HepG2 (cell line): ENCODE measurements at regions not wholly inside any gene's neighbourhood (a gene's known extent, or its start where the extent isn't known, plus 50 kb on each side); places are given as distances from the start of the nearest gene placed in this dataset.

Source experiments
- ATAC-seq: fragments of 200-7000 bp; cut with Tn5 transposase; 3 replicates; pipeline ENCODE4 v1.9.1; 2020; ENCODE audit warnings: mild to moderate bottlenecking, moderate library complexity
- BruUV-seq: library from RNA; stranded (reverse); fragments of 400-500 nt; replicated peaks from 2 replicates; lab custom pipeline; 2021; lab: Mats Ljungman, UMichigan
- CTCF ChIA-PET: fragments of 300-600 bp; formaldehyde crosslinking; extraction: SDS; loops from one replicate; lab custom pipeline; 2021; ENCODE audit warnings: low total read pairs, inconsistent platforms, low intra/inter-chr PET ratio; lab: Yijun Ruan, JAX
- POLR2A ChIA-PET: fragments of 350-600 bp; sonication (Branson Sonifier 250); formaldehyde crosslinking; loops from one replicate; lab custom pipeline; 2020; ENCODE audit warnings: antibody characterized with exemption, inconsistent platforms; lab: Yijun Ruan, JAX
- DNase-seq: peaks from one replicate; pipeline ENCODE4 v3.0.0-alpha.2; 2015; ENCODE audit warnings: low spot score
- FAIRE-seq: peaks from 3 replicates; lab custom pipeline; 2011; peaks lifted over from hg19 to GRCh38; lab: Jason Lieb, UNC
- H2AFZ ChIP-seq: one replicate; pipeline ENCODE4 v1.6.1; 2011; ENCODE audit warnings: low read length, inconsistent platforms
- H3K27ac ChIP-seq: fragments of 300-600 bp; 3 replicates; pipeline ENCODE4 v1.8.0; 2011; ENCODE audit warnings: mixed run types, mild to moderate bottlenecking, mixed read lengths, low read length, inconsistent platforms; ENCODE audit not compliant: insufficient read depth; ENCODE audit errors: extremely low read length
- H3K27me3 ChIP-seq, 2 experiments: fragments of 200-600 bp in 1 of 2; 2 replicates in 1 of 2; 3 replicates in 1 of 2; pipeline versions ENCODE4 v1.6.0 to v1.8.0; 2011; ENCODE audit warnings: low read length in 2 of 2, mild to moderate bottlenecking in 2 of 2, moderate library complexity in 2 of 2, inconsistent platforms in 1 of 2; ENCODE audit not compliant: insufficient read depth in 2 of 2, control insufficient read depth in 1 of 2
- H3K36me3 ChIP-seq, 2 experiments: fragments of 200-600 bp in 1 of 2; replicated peaks in 1 of 2; 2 replicates in 1 of 2; 3 replicates in 1 of 2; pipeline versions ENCODE4 v1.5.1 to v1.8.0; 2011; ENCODE audit warnings: low read length in 2 of 2, inconsistent platforms in 1 of 2; ENCODE audit not compliant: insufficient read depth in 2 of 2, control insufficient read depth in 1 of 2
- H3K4me1 ChIP-seq: 2 replicates; pipeline ENCODE4 v1.5.1; 2012; ENCODE audit warnings: low read length, inconsistent platforms; ENCODE audit not compliant: insufficient read depth
- H3K4me2 ChIP-seq: 2 replicates; pipeline ENCODE4 v1.6.0; 2011; ENCODE audit warnings: low read depth, low read length, inconsistent platforms
- H3K4me3 ChIP-seq, 3 experiments: fragments of 200-600 bp in 1 of 3; sonication (generic), shearing (Covaris generic) in 1 of 3; replicated peaks in 1 of 3; 2 replicates each; pipeline ENCODE4 v1.5.1; 2011 to 2016; ENCODE audit warnings: low read length in 3 of 3, inconsistent platforms in 2 of 3, low read depth in 2 of 3, mild to moderate bottlenecking in 2 of 3, control low read depth in 1 of 3, mixed read lengths in 1 of 3; ENCODE audit not compliant: insufficient read depth in 1 of 3
- H3K79me2 ChIP-seq: one replicate; pipeline ENCODE4 v1.6.1; 2011; ENCODE audit warnings: low read length, inconsistent platforms; ENCODE audit not compliant: insufficient read depth
- H3K9ac ChIP-seq: 2 replicates; pipeline ENCODE4 v1.6.0; 2011; ENCODE audit warnings: mild to moderate bottlenecking, low read depth, low read length, inconsistent platforms; ENCODE audit not compliant: insufficient read depth
- H3K9me3 ChIP-seq: 2 replicates; pipeline ENCODE4 v1.5.1; 2012; ENCODE audit warnings: mild to moderate bottlenecking, low read length
- H4K20me1 ChIP-seq: 2 replicates; pipeline ENCODE4 v1.6.0; 2011; ENCODE audit warnings: inconsistent platforms, mild to moderate bottlenecking, low read length, moderate library complexity; ENCODE audit not compliant: insufficient read depth
- CBFB ChIP-seq: sonication (generic); formaldehyde crosslinking; IDR thresholded peaks from 2 replicates; pipeline ENCODE4 v1.4.0; 2020; ENCODE audit warnings: missing genetic modification reagents
- CBX1 ChIP-seq: IDR thresholded peaks from one replicate; pipeline ENCODE4 v1.6.1; 2016; ENCODE audit warnings: antibody characterized with exemption, low read depth
- KDM6A ChIP-seq: IDR thresholded peaks from 2 replicates; pipeline ENCODE4 v1.6.1; 2016; ENCODE audit warnings: low read depth
- MEIS2 ChIP-seq: sonication (generic); formaldehyde crosslinking; IDR thresholded peaks from 2 replicates; pipeline ENCODE4 v1.9.0; 2021; ENCODE audit warnings: mild to moderate bottlenecking, missing genetic modification reagents
- POLR2A ChIP-seq, 2 experiments: IDR thresholded peaks; 2 replicates each; pipeline ENCODE4 v1.6.1; 2011; ENCODE audit warnings: low read depth in 2 of 2, low read length in 2 of 2, mild to moderate bottlenecking in 1 of 2, moderate library complexity in 1 of 2; ENCODE audit not compliant: insufficient read depth in 1 of 2
- RFX1 ChIP-seq: fragments of 450-650 bp; IDR thresholded peaks from 2 replicates; pipeline ENCODE4 v1.6.1; 2017
- SRSF4 ChIP-seq: fragments of 200-400 bp; formaldehyde crosslinking; IDR thresholded peaks from one replicate; pipeline ENCODE4 v1.6.1; 2018; ENCODE audit warnings: mild to moderate bottlenecking, low read depth, low read length, moderate library complexity; ENCODE audit not compliant: poor library complexity, severe bottlenecking
- SRY ChIP-seq: sonication (generic); formaldehyde crosslinking; IDR thresholded peaks from 2 replicates; pipeline ENCODE4 v1.8.0; 2022; ENCODE audit warnings: mild to moderate bottlenecking, missing genetic modification reagents
- SYNCRIP ChIP-seq: fragments of 200-400 bp; formaldehyde crosslinking; IDR thresholded peaks from 2 replicates; pipeline ENCODE4 v1.6.1; 2018; ENCODE audit warnings: mild to moderate bottlenecking, low read depth, low read length; ENCODE audit not compliant: insufficient read depth
- TRIM24 ChIP-seq: sonication (generic); formaldehyde crosslinking; IDR thresholded peaks from 2 replicates; pipeline ENCODE4 v1.8.0; 2022; ENCODE audit warnings: mild to moderate bottlenecking, missing genetic modification reagents
- ZFYVE20 ChIP-seq: sonication (generic); formaldehyde crosslinking; IDR thresholded peaks from 2 replicates; pipeline ENCODE4 v1.8.0; 2023; ENCODE audit warnings: low read depth, mild to moderate bottlenecking, moderate library complexity, missing genetic modification reagents, borderline replicate concordance
- ZNF446 ChIP-seq: sonication (generic); formaldehyde crosslinking; IDR thresholded peaks from 2 replicates; pipeline ENCODE4 v1.5.0; 2020; ENCODE audit warnings: mild to moderate bottlenecking, missing genetic modification reagents
- ZNF530 ChIP-seq: sonication (generic); formaldehyde crosslinking; IDR thresholded peaks from 2 replicates; pipeline ENCODE4 v1.5.0; 2020; ENCODE audit warnings: low read depth, mild to moderate bottlenecking, missing genetic modification reagents
- ZNF598 ChIP-seq: sonication (generic); formaldehyde crosslinking; IDR thresholded peaks from 2 replicates; pipeline ENCODE4 v1.5.1; 2020; ENCODE audit warnings: mild to moderate bottlenecking, missing genetic modification reagents, borderline replicate concordance
- ZNF746 ChIP-seq: sonication (generic); formaldehyde crosslinking; IDR thresholded peaks from 2 replicates; pipeline ENCODE4 v1.8.0; 2022; ENCODE audit warnings: mild to moderate bottlenecking, missing genetic modification reagents
- WGBS: methylation state at CpG from one replicate; pipeline ENCODE4 v1.1.6; 2017; ENCODE audit warnings: low lambda C conversion rate; 5-methylcytosine and 5-hydroxymethylcytosine counted together
- in situ Hi-C: cut with HindIII; loops from 2 replicates; pipeline ENCODE4 v1.10.0; 2017; ENCODE audit warnings: low pct_unique_long_range_greater_than_20kb; ENCODE audit not compliant: extremely low pct_ligation_motif_present
- intact Hi-C: fragments of 100-400 bp; cut with micrococcal nuclease; formaldehyde crosslinking; loops from one replicate; pipeline ENCODE4 v1.10.0; 2022; ENCODE audit not compliant: unreplicated experiment
- TF ChIP-seq, protein P1 (sequence below): sonication (generic); formaldehyde crosslinking; IDR thresholded peaks from 2 replicates; pipeline ENCODE4 v1.4.0; 2020; ENCODE audit warnings: mild to moderate bottlenecking, missing genetic modification reagents
- TF ChIP-seq, protein P2 (sequence below): sonication (generic); formaldehyde crosslinking; IDR thresholded peaks from 2 replicates; pipeline ENCODE4 v1.4.0; 2020; ENCODE audit warnings: mild to moderate bottlenecking, missing genetic modification reagents
- TF ChIP-seq, protein P3 (sequence below): sonication (generic); formaldehyde crosslinking; IDR thresholded peaks from 2 replicates; pipeline ENCODE4 v1.4.0; 2020; ENCODE audit warnings: mild to moderate bottlenecking, missing genetic modification reagents
- TF ChIP-seq, protein P4 (sequence below): sonication (generic); formaldehyde crosslinking; IDR thresholded peaks from 2 replicates; pipeline ENCODE4 v1.4.0; 2020; ENCODE audit warnings: mild to moderate bottlenecking, missing genetic modification reagents, borderline replicate concordance

DNA sequence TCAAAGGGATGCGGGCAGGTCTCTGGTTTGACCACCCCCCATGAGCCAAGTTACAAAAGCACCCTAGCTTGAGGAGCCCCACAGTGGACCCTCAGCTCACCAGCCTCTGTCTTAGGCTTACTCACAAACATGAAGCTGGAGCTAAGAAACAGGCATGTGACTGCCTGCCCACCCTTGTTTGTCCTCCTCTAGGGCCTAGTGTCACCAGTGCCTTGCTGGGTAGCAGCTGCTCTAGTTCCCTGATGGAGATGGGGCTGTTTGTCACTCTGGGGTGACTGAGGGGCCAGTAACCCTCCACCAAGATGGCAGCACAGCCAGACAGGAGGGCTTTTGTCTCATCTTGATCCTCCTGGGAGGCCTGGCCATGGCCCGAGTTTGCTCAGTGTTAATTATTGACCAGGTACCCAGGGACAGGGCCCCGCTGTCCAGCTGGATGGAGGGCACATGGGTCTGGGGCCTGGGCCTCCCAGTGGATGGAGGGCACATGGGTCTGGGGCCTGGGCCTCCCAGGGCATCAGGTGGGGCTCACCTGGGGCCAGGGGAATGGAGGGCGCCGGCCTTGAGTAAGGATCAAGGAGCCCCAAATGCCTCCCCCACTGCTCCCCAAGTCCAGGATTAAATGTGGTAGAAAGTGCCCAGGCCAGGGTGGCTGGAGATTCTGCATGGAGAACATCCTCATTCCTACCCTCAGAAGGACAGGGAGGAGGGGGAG, 185.9 kb upstream of the HAAO start:
- CTCF ChIA-PET, result interaction anchor here (1.1 kb wide), 1 partner anchor 46 kb away, joined by 4 read pairs; no protein-coding TSS in a partner anchor
- no peaks in the 10 kb centered on the region for H3K79me2 ChIP-seq
- POLR2A ChIA-PET, result interaction anchor here (0.6 to 12.9 kb wide), 53 partner anchors 9 to 485 kb away, joined by 3 to 555 read pairs (median 6); partner anchors contain the start of genes HAAO and ZFP36L2
- H3K4me1 ChIP-seq, result peaks cover 98% of the 10 kb centered on the region
- BruUV-seq, result no TSS peak
- H3K9ac ChIP-seq, result peak overlapping the region; percentile 83
- in situ Hi-C loops (loop anchor here (5.0 kb wide), 3 partner anchors 44 to 249 kb away; partner anchors contain the start of gene ZFP36L2), intact Hi-C loops (loop anchor here (2.0 to 10.0 kb wide), 4 partner anchors 109 to 506 kb away; no protein-coding TSS in a partner anchor)
- H3K27me3 ChIP-seq, result no peaks in the 10 kb centered on the region
- no peak overlapping the region for H2AFZ ChIP-seq
- WGBS, result 22% methylated on average over 3 of the region's 5 CpGs
- H3K4me2 ChIP-seq, result peak overlapping the region; percentile 79
- DNase-seq (peak; percentile 99), ATAC-seq (peak; percentile 72), FAIRE-seq (peak; percentile 96)
- no peaks in the 10 kb centered on the region for H4K20me1 ChIP-seq
- H3K27ac ChIP-seq, result peak overlapping the region; percentile 93
- no peaks in the 10 kb centered on the region for H3K36me3 ChIP-seq
- peak overlapping the region in 1 of 3 experiments; percentile 56; a peak in 2 of 6 replicates for H3K4me3 ChIP-seq
- no peaks in the 10 kb centered on the region for H3K9me3 ChIP-seq
- TF ChIP-seq ZNF446 (CRISPR knock-in tag) (peak; percentile 63), KDM6A (CRISPR knock-in tag) (peak; percentile 91), POLR2A (IDR thresholded peaks at IDR 0.05; ENCODE audit: insufficient read depth in 1 of 2, low read depth in 2 of 2, low read length in 2 of 2) (no peak), ZFYVE20 (no peak), ZNF598 (CRISPR knock-in tag) (no peak; the same call in 1 of the 2 replicates), MEIS2 (CRISPR knock-in tag) (peak; percentile 97; the same call in 1 of the 2 replicates), ZNF530 (CRISPR knock-in tag) (no peak), CBFB (CRISPR knock-in tag) (peak; percentile 79), TRIM24 (CRISPR knock-in tag) (no peak), RFX1 (no peak), SYNCRIP (no peak), CBX1 (peak; percentile 94), SRY (CRISPR knock-in tag) (no peak; the same call in 1 of the 2 replicates), SRSF4 (no peak), ZNF746 (CRISPR knock-in tag) (peak; percentile 97)
- TF ChIP-seq, protein P1, sequence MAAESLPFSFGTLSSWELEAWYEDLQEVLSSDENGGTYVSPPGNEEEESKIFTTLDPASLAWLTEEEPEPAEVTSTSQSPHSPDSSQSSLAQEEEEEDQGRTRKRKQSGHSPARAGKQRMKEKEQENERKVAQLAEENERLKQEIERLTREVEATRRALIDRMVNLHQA, result no peak
- TF ChIP-seq, protein P2, sequence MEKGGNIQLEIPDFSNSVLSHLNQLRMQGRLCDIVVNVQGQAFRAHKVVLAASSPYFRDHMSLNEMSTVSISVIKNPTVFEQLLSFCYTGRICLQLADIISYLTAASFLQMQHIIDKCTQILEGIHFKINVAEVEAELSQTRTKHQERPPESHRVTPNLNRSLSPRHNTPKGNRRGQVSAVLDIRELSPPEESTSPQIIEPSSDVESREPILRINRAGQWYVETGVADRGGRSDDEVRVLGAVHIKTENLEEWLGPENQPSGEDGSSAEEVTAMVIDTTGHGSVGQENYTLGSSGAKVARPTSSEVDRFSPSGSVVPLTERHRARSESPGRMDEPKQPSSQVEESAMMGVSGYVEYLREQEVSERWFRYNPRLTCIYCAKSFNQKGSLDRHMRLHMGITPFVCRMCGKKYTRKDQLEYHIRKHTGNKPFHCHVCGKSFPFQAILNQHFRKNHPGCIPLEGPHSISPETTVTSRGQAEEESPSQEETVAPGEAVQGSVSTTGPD (CRISPR knock-in tag), result no peak
- TF ChIP-seq, protein P3, sequence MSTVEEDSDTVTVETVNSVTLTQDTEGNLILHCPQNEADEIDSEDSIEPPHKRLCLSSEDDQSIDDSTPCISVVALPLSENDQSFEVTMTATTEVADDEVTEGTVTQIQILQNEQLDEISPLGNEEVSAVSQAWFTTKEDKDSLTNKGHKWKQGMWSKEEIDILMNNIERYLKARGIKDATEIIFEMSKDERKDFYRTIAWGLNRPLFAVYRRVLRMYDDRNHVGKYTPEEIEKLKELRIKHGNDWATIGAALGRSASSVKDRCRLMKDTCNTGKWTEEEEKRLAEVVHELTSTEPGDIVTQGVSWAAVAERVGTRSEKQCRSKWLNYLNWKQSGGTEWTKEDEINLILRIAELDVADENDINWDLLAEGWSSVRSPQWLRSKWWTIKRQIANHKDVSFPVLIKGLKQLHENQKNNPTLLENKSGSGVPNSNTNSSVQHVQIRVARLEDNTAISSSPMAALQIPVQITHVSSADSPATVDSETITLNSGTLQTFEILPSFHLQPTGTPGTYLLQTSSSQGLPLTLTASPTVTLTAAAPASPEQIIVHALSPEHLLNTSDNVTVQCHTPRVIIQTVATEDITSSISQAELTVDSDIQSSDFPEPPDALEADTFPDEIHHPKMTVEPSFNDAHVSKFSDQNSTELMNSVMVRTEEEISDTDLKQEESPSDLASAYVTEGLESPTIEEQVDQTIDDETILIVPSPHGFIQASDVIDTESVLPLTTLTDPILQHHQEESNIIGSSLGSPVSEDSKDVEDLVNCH (CRISPR knock-in tag), result no peak
- TF ChIP-seq, protein P4, sequence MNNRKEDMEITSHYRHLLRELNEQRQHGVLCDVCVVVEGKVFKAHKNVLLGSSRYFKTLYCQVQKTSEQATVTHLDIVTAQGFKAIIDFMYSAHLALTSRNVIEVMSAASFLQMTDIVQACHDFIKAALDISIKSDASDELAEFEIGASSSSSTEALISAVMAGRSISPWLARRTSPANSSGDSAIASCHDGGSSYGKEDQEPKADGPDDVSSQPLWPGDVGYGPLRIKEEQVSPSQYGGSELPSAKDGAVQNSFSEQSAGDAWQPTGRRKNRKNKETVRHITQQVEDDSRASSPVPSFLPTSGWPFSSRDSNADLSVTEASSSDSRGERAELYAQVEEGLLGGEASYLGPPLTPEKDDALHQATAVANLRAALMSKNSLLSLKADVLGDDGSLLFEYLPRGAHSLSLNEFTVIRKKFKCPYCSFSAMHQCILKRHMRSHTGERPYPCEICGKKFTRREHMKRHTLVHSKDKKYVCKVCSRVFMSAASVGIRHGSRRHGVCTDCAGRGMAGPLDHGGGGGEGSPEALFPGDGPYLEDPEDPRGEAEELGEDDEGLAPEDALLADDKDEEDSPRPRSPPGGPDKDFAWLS (CRISPR knock-in tag), result peak; percentile 95
